ENCODE measurements at regions not wholly inside any gene's neighbourhood (a gene's known extent, or its start where the extent isn't known, plus 50 kb on each side); places are given as distances from the start of the nearest gene placed in this dataset.

DNA sequence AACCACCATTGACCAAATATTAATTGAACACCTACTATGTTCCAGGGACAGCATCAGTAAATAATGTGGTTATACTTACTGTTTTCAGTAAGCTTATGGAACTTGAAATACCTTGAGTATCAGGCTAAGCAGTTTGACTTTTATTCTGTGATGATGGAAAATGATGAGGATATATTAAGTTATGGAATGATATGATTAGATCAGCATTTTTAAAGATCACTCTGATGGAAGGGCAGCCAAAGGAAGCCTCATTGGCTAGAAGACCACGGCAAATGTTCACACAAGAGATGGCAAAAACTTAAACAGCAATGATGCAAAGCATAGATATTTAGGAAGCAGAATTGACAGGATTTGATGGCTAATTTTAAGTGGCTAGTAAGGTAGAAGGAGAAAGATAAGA lies 266.9 kb upstream of the DPP10 start:
- no peak for TF ChIP-seq POLR2A (IDR thresholded peaks at IDR 0.05; ENCODE audit: low read length)
- no peak for TF ChIP-seq EP300 (IDR thresholded peaks at IDR 0.05)
- TF ChIP-seq, protein P1, sequence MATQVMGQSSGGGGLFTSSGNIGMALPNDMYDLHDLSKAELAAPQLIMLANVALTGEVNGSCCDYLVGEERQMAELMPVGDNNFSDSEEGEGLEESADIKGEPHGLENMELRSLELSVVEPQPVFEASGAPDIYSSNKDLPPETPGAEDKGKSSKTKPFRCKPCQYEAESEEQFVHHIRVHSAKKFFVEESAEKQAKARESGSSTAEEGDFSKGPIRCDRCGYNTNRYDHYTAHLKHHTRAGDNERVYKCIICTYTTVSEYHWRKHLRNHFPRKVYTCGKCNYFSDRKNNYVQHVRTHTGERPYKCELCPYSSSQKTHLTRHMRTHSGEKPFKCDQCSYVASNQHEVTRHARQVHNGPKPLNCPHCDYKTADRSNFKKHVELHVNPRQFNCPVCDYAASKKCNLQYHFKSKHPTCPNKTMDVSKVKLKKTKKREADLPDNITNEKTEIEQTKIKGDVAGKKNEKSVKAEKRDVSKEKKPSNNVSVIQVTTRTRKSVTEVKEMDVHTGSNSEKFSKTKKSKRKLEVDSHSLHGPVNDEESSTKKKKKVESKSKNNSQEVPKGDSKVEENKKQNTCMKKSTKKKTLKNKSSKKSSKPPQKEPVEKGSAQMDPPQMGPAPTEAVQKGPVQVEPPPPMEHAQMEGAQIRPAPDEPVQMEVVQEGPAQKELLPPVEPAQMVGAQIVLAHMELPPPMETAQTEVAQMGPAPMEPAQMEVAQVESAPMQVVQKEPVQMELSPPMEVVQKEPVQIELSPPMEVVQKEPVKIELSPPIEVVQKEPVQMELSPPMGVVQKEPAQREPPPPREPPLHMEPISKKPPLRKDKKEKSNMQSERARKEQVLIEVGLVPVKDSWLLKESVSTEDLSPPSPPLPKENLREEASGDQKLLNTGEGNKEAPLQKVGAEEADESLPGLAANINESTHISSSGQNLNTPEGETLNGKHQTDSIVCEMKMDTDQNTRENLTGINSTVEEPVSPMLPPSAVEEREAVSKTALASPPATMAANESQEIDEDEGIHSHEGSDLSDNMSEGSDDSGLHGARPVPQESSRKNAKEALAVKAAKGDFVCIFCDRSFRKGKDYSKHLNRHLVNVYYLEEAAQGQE (IDR thresholded peaks at IDR 0.05), result no peak
- no peak for TF ChIP-seq RAD21 (conservative IDR thresholded peaks at IDR 0.05 in 1 of 2, IDR thresholded peaks at IDR 0.05 in 1 of 2)
- TF ChIP-seq JUN (IDR thresholded peaks at IDR 0.05), result no peak
- TF ChIP-seq, protein P2, sequence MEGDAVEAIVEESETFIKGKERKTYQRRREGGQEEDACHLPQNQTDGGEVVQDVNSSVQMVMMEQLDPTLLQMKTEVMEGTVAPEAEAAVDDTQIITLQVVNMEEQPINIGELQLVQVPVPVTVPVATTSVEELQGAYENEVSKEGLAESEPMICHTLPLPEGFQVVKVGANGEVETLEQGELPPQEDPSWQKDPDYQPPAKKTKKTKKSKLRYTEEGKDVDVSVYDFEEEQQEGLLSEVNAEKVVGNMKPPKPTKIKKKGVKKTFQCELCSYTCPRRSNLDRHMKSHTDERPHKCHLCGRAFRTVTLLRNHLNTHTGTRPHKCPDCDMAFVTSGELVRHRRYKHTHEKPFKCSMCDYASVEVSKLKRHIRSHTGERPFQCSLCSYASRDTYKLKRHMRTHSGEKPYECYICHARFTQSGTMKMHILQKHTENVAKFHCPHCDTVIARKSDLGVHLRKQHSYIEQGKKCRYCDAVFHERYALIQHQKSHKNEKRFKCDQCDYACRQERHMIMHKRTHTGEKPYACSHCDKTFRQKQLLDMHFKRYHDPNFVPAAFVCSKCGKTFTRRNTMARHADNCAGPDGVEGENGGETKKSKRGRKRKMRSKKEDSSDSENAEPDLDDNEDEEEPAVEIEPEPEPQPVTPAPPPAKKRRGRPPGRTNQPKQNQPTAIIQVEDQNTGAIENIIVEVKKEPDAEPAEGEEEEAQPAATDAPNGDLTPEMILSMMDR (IDR thresholded peaks at IDR 0.05), result no peak
- no peak for TF ChIP-seq CEBPB (IDR thresholded peaks at IDR 0.05)
- TF ChIP-seq TP53 (CRISPR knock-in tag; IDR thresholded peaks at IDR 0.05), result no peak
- TF ChIP-seq, protein P3, sequence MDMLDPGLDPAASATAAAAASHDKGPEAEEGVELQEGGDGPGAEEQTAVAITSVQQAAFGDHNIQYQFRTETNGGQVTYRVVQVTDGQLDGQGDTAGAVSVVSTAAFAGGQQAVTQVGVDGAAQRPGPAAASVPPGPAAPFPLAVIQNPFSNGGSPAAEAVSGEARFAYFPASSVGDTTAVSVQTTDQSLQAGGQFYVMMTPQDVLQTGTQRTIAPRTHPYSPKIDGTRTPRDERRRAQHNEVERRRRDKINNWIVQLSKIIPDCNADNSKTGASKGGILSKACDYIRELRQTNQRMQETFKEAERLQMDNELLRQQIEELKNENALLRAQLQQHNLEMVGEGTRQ (IDR thresholded peaks at IDR 0.05), result no peak

Data from A549 (cell line).